ENCODE measurements at regions not wholly inside any gene's neighbourhood (a gene's known extent, or its start where the extent isn't known, plus 50 kb on each side); places are given as distances from the start of the nearest gene placed in this dataset.

GRCh38 chr5:164181604-164182003, 676.2 kb downstream of the MAT2B start:
- Histone ChIP-seq H3K36me3 (replicated peaks in 1 of 2; ENCODE audit: control insufficient read depth in 1 of 2, insufficient read depth in 2 of 2, low read length in 2 of 2) (no peaks in the 10 kb centered on the region), H2AFZ (ENCODE audit: insufficient read depth, low read depth, low read length, poor library complexity, severe bottlenecking) (no peak overlapping the region), H3K4me1 (ENCODE audit: control insufficient read depth in 1 of 2, insufficient read depth in 2 of 2, low read length in 2 of 2) (no peaks in the 10 kb centered on the region), H3K4me2 (replicated peaks; ENCODE audit: extremely low read depth, low read length, poor library complexity, severe bottlenecking) (no peak overlapping the region), H3K9me3 (replicated peaks in 1 of 2; ENCODE audit: control insufficient read depth in 1 of 2, insufficient read depth in 1 of 2, low read length in 2 of 2) (no peaks in the 10 kb centered on the region), H3K4me3 (replicated peaks in 1 of 3; ENCODE audit: low read depth in 2 of 3, low read length in 3 of 3) (no peak overlapping the region), H4K20me1 (ENCODE audit: insufficient read depth, low read length) (no peaks in the 10 kb centered on the region), H3K9ac (ENCODE audit: insufficient read depth, low read length, poor library complexity, severe bottlenecking) (no peak overlapping the region), H3K27ac (ENCODE audit: low read depth in 1 of 2, low read length in 2 of 2) (no peak overlapping the region), H3K79me2 (ENCODE audit: insufficient read depth, low read length) (no peaks in the 10 kb centered on the region), H3K27me3 (ENCODE audit: control insufficient read depth in 2 of 2, insufficient read depth in 2 of 2, low read length in 2 of 2) (no peaks in the 10 kb centered on the region)
- 100% methylated on average over 1 of the region's 1 CpG for WGBS (ENCODE audit: insufficient coverage)
- Mint-ChIP-seq H3K4me1 (no peaks in the 10 kb centered on the region), H3K36me3 (no peaks in the 10 kb centered on the region), H3K27me3 (ENCODE audit: low read depth in 3 of 3) (no peaks in the 10 kb centered on the region), H3K4me3 (no peak overlapping the region), H3K27ac (no peak overlapping the region), H3K9me3 (peaks cover 0 to 7% (median 2%) of the 10 kb centered on the region in 7 donors)
- TF ChIP-seq CTCF (IDR thresholded peaks at IDR 0.05): no peak
- DNase-seq: no peak
- intact Hi-C loops (cut with micrococcal nuclease): no loop called here

GRCh38 chr5:164184158-164184557, 678.7 kb downstream of the MAT2B start:
- no peaks in the 10 kb centered on the region for H3K79me2 ChIP-seq (ENCODE audit: insufficient read depth, low read length)
- no peak for TF ChIP-seq CTCF (IDR thresholded peaks at IDR 0.05)
- Mint-ChIP-seq H3K4me1 (no peaks in the 10 kb centered on the region), H3K36me3 (no peaks in the 10 kb centered on the region), H3K9me3 (peaks cover 0 to 2% (median 0%) of the 10 kb centered on the region in 7 donors), H3K27ac (no peak overlapping the region), H3K27me3 (ENCODE audit: low read depth in 3 of 3) (no peaks in the 10 kb centered on the region), H3K4me3 (no peak overlapping the region)
- intact Hi-C loops (cut with micrococcal nuclease): no loop called here
- H3K9ac ChIP-seq (ENCODE audit: insufficient read depth, low read length, poor library complexity, severe bottlenecking): no peak overlapping the region
- WGBS (ENCODE audit: insufficient coverage): 67% methylated on average over 1 of the region's 3 CpGs
- no peak overlapping the region for H3K4me3 ChIP-seq (replicated peaks in 1 of 3; ENCODE audit: low read depth in 2 of 3, low read length in 3 of 3)
- no peaks in the 10 kb centered on the region for H3K4me1 ChIP-seq (ENCODE audit: control insufficient read depth in 1 of 2, insufficient read depth in 2 of 2, low read length in 2 of 2)
- no peaks in the 10 kb centered on the region for H3K9me3 ChIP-seq (replicated peaks in 1 of 2; ENCODE audit: control insufficient read depth in 1 of 2, insufficient read depth in 1 of 2, low read length in 2 of 2)
- DNase-seq: no peak
- no peak overlapping the region for H2AFZ ChIP-seq (ENCODE audit: insufficient read depth, low read depth, low read length, poor library complexity, severe bottlenecking)
- H3K27me3 ChIP-seq (ENCODE audit: control insufficient read depth in 2 of 2, insufficient read depth in 2 of 2, low read length in 2 of 2): no peaks in the 10 kb centered on the region
- H4K20me1 ChIP-seq (ENCODE audit: insufficient read depth, low read length): no peaks in the 10 kb centered on the region
- H3K27ac ChIP-seq (ENCODE audit: low read depth in 1 of 2, low read length in 2 of 2): no peak overlapping the region
- no peak overlapping the region for H3K4me2 ChIP-seq (replicated peaks; ENCODE audit: extremely low read depth, low read length, poor library complexity, severe bottlenecking)
- H3K36me3 ChIP-seq (replicated peaks in 1 of 2; ENCODE audit: control insufficient read depth in 1 of 2, insufficient read depth in 2 of 2, low read length in 2 of 2): no peaks in the 10 kb centered on the region

Data from CD14-positive monocyte (primary cell).